Erythroblast (primary cell): ENCODE measurements at regions not wholly inside any gene's neighbourhood (a gene's known extent, or its start where the extent isn't known, plus 50 kb on each side); places are given as distances from the start of the nearest gene placed in this dataset.

Source experiments
- GATA1 ChIP-seq: IDR thresholded peaks from 2 replicates; pipeline ENCODE4 v1.6.1; 2011; ENCODE audit warnings: low read depth, mild to moderate bottlenecking, control low read depth, low read length, moderate library complexity
- POLR2A ChIP-seq: IDR thresholded peaks from 2 replicates; pipeline ENCODE4 v1.6.1; 2011; ENCODE audit warnings: mild to moderate bottlenecking, low read length

DNA sequence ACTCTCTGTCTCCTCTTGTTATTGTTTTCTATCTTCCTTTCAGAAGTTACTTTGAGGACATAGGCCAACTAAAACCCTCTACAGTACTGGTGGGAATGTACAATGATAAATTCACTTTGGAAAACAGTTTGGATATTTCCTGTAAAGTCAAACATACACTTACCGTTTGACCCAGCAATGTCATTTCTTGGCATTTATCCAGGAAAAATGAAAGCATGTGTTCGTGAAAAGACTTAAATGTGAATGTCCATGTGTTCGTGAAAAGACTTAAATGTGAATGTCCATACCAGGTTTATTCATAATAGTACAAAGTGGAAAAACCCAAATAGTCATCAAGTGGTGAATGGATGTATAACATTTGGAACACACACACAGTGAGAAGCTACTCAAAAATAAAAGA, 361.5 kb upstream of the DPH6 start:
- TF ChIP-seq POLR2A (no peak), GATA1 (no peak)
